GM18861 (cell line): ENCODE measurements at regions not wholly inside any gene's neighbourhood (a gene's known extent, or its start where the extent isn't known, plus 50 kb on each side); places are given as distances from the start of the nearest gene placed in this dataset.

ENCODE experiments used
- ATAC-seq: cut with Tn5 transposase; IDR thresholded peaks from one replicate; pipeline ENCODE4 v1.9.1; 2021; ENCODE audit not compliant: unreplicated experiment

DNA sequence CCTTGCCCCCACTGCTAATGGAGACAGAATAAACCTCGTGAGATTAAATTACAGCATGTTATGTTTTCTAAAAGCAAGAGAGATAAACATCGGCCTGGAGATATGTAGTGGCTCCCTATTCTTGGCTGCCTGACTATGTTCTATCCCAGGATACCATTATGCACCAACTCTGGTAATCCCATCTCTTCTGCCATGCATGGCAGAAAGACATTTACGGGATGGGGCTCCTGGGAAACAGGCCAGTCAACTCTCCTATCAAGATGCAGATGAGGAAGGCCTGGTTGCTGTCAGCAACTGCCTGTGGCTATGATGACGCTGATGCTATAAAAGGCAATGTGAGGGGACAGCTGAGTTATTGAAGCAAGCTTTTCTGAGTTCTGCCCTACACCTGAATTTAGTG is 166.2 kb upstream of the VCX3A start:
- no peak for ATAC-seq

DNA sequence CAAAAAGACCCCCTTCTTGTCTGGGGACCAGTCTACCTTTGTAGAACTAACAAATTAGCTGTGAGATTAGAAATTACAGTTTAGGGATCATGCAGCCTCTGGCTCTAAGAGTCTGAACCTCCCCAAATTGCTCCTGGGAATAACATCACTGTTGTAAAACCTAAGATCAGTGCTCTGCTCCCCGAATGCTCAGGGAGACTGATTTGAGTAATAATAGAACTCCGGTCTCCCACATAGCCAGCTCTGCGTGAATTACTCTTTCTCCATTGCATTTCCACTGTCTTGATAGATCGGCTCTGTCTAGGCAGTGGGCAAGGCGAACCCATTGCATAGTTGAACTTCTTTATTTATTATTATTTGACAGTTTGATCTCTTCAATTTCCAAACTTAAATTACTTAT is 160.8 kb upstream of the VCX3A start:
- ATAC-seq = no peak

DNA sequence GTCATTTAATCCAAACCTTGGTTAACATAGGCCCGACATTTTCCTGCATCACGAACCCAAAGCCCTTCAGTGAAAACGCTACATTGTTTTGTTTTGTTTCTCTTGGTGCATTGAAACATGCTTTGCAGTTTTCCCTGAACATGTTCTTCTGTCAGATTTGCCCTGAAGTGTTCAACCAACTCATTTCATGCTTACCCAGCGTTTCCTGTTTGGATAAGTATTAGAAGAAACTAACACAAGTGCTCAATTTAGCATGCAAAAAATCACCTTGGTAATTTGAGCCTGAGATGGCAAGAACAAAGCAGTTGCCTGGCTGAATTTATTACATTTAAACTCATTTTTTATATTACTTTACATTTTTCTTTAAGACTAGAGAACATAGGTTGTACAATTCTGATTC is 160.1 kb upstream of the VCX3A start:
- no peak for ATAC-seq

DNA sequence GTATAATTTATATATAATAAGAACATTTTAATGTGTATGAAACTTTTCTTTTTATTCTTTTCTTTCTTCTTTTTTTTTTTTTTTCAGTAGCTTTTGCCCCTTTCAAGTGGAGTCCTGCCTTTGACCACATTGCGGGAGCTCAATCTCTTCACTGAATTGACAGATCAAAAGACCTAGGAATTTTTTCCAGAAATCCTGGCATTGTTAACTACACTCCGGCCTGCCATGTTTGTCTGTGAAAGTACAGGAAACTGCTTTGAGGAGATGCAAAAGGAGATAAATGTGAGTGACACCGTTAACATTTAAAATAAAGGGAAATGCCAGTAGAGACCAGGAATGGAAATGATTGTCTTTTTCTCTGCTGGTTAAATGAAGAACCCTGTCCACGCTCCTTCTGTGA is 159.3 kb upstream of the VCX3A start:
- no peak for ATAC-seq

DNA sequence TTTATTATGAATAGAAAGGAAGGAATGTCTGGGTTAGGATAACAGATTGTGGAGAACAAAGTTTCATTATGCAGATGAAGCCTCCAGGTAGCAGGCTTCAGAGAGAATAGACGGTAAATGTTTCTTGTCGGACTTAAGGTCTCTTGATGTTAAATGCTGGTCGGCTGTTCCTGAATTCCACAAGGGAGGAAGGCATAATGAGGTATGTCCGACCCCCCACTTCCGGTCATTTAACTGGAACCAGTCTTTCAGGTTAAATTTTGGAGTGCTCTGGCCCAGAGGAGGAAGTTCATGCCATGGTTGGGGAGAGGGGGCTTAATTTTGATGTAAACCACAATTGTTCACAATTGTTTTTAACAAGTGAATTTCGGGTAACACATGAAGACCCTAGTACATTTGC is 158.1 kb upstream of the VCX3A start:
- no peak for ATAC-seq

GRCh38 chrX:6685489-6685888 is 150.6 kb upstream of the VCX3A start:
- no peak for ATAC-seq

- ATAC-seq = no peak
Measured at GRCh38 chrX:6683353-6683752, 148.4 kb upstream of the VCX3A start.

DNA sequence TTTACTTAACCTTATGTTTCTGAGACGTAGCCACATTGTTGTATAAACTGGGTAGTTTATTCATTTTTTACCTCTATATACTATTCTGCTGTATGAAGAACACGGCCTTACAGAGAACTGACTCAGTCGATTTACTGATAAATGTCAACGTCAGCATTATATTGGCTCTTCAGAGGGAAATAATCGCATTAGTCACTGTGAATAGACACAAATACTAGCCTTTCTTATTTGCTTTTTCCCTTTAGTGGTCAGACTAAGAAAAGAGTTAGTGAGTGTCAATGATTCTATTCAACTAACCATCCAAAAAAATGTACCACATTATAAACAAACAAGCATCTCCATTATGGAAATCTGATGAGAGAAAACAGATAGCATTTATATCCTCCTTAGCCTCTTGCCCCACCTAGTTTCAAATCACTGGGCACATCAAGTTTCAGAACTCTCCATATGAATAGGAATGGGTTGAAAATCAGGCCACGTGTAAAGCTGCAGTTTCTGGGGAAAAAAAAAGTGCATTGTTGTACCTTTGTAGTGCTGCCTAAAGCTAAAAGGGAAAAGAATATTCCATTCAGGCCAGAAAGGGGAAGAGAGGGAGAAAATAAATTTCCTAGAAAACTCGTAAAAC is 146.7 kb upstream of the VCX3A start:
- ATAC-seq = no peak

- no peak for ATAC-seq
Measured at GRCh38 chrX:6679988-6680387, 145.1 kb upstream of the VCX3A start.

GRCh38 chrX:6679550-6679949 is 144.6 kb upstream of the VCX3A start:
- no peak for ATAC-seq

DNA sequence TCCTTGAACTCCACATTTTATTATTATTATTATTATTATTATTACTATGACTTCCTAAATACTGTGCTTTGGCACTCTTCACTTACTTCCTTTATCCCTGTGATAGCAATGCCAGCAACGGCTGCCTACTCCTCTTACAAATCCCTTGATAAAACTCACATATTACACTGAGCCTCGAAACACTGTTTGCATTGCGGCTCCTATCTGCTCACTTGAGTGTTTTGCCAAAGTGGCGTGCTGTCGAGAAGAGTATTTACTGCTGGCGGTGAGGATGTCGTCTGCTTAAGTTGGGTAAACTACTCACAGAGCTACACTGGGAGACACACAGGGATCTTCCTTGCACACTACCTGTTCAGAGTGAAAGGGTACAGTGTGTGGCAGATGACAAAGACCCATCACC is 143.4 kb upstream of the VCX3A start:
- ATAC-seq = no peak

GRCh38 chrX:6674734-6675133 is 139.8 kb upstream of the VCX3A start:
- no peak for ATAC-seq

DNA sequence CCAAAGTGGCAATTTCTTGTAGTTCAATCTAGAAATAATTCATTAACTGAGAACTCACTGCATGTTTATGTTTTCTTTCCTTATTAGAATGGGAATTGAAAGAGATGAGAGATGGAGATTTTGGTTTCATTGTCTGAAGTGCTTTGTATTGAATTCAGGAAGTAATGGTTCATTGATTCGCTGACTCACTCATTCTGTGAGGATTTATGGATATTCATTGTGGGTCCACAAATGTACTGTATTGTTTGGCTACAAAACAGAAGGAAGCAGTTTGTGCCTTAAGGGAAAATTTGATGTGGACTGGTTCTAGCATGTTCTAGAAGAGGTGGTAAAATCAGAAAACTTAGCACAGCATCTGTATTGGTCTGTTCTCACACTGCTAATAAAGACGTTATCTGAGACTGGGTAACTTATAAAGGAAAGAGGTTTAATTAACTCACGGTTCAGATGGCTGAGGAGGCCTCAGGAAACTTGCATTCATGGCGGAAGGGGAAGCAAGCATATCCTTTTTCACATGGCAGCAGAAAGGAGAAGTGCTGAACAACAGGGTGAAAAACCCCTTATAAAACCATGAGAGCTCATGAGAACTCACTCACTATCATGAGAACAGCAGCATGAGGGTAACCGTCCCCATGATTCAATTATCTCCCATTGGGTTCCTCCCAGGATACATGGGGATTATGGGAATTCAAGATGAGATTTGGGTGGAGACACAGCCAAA is 132.3 kb upstream of the VCX3A start:
- no peak for ATAC-seq

GRCh38 chrX:6666624-6667023 is 131.7 kb upstream of the VCX3A start:
- ATAC-seq = no peak

- ATAC-seq = no peak
Measured at GRCh38 chrX:6661736-6662135, 126.8 kb upstream of the VCX3A start.

- no peak for ATAC-seq
Measured at GRCh38 chrX:6660567-6661264, 125.8 kb upstream of the VCX3A start.

- ATAC-seq = no peak
Measured at GRCh38 chrX:6645216-6645615, 110.3 kb upstream of the VCX3A start.

DNA sequence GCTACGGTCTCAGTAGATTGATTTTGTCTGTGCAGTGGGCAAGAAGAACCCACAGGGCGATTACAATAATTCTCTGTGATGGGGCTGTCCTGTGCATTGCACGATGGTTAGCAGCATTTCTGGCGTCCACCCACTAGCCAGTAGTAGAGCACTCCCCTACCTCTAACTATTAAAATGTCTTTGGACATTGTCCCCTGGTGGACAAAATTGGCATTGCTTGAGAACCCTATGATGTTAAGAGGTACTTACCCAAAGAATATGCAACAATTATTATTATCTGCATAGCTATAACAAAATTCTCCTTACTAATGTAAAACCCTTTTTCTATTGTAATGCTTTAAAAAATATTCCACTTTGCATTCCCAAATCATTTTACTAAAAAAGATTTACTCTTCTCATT is 109.5 kb upstream of the VCX3A start:
- no peak for ATAC-seq

- ATAC-seq = no peak
Measured at GRCh38 chrX:6640727-6641126, 105.8 kb upstream of the VCX3A start.

- no peak for ATAC-seq
Measured at GRCh38 chrX:6614506-6614905, 79.6 kb upstream of the VCX3A start.

DNA sequence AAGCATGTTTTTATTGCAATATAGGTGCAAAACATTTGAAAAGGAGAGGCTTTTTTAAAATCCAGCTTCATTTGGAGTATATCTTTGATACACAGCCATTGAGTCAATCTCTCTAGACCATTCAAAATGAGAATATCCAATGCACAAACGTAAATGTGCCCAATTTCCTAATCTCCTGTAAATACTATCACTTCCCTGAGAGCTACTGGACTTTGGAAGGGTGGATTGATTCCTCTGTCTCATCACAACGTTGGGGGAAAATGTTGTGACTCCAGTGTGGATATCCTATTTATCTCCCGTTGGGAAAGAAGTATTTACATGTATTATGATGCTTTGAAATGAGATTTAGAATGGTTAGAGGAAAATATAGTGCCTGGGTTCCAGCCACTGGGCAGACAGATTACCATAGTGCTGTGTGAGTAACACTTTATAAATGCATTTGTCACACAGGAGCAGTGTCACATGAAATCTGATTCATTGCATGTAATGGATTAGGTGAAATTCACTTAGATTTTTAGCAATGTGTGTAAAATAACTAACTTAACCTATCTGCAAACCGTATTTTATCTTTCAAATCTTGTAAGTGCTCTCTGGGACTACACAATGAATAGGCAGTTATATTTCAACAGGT is 64.4 kb upstream of the VCX3A start:
- ATAC-seq = no peak
